ENCODE measurements at regions not wholly inside any gene's neighbourhood (a gene's known extent, or its start where the extent isn't known, plus 50 kb on each side); places are given as distances from the start of the nearest gene placed in this dataset.

GRCh38 chrX:107541244-107541643, 87.1 kb upstream of the PRPS1 start:
- intact Hi-C loops (cut with micrococcal nuclease) = no loop called here
- H3K9me3 Mint-ChIP-seq = no peaks in the 10 kb centered on the region
- ChIA-PET CTCF (interaction anchor here (1.6 kb wide), 1 partner anchor 236 kb away, joined by 6 read pairs; the partner anchor contains the start of gene NCBP2L), POLR2A (no interaction called here)
- H3K27me3 Mint-ChIP-seq = peaks cover 5% of the 10 kb centered on the region
- no peak overlapping the region for H3K4me3 Mint-ChIP-seq
- no peaks in the 10 kb centered on the region for H3K4me1 Mint-ChIP-seq (ENCODE audit: low read depth)
- DNase-seq = no peak
- H3K36me3 Mint-ChIP-seq = no peaks in the 10 kb centered on the region
- no peak overlapping the region for H3K27ac Mint-ChIP-seq

GRCh38 chrX:107542040-107542439, 86.3 kb upstream of the PRPS1 start:
- intact Hi-C loops (cut with micrococcal nuclease) = no loop called here
- H3K36me3 Mint-ChIP-seq = no peaks in the 10 kb centered on the region
- H3K27ac Mint-ChIP-seq = no peak overlapping the region
- H3K27me3 Mint-ChIP-seq = peaks cover 4% of the 10 kb centered on the region
- H3K4me3 Mint-ChIP-seq = no peak overlapping the region
- no peak for DNase-seq
- H3K9me3 Mint-ChIP-seq = no peaks in the 10 kb centered on the region
- ChIA-PET CTCF (interaction anchor here (0.6 to 1.6 kb wide), 4 partner anchors 27 to 235 kb away, joined by 3 to 6 read pairs (median 4); partner anchors contain the start of gene NCBP2L), POLR2A (no interaction called here)
- H3K4me1 Mint-ChIP-seq (ENCODE audit: low read depth) = no peaks in the 10 kb centered on the region

- Mint-ChIP-seq H3K4me1 (ENCODE audit: low read depth) (no peaks in the 10 kb centered on the region), H3K4me3 (no peak overlapping the region), H3K36me3 (no peaks in the 10 kb centered on the region), H3K9me3 (no peaks in the 10 kb centered on the region), H3K27me3 (peaks cover 1% of the 10 kb centered on the region), H3K27ac (no peak overlapping the region)
- POLR2A ChIA-PET = no interaction called here
- no peak for DNase-seq
- CTCF ChIA-PET = interaction anchor here (0.6 to 1.6 kb wide), 5 partner anchors 26 to 568 kb away, joined by 3 to 6 read pairs (median 4); partner anchors contain the start of gene NCBP2L
- intact Hi-C loops (cut with micrococcal nuclease) = no loop called here
Measured at GRCh38 chrX:107542500-107542899, 85.8 kb upstream of the PRPS1 start.

GRCh38 chrX:107547621-107548020, 80.7 kb upstream of the PRPS1 start:
- DNase-seq = no peak
- H3K36me3 Mint-ChIP-seq = no peaks in the 10 kb centered on the region
- ChIA-PET POLR2A (no interaction called here), CTCF (interaction anchor here (1.0 kb wide), 1 partner anchor 9 kb away, joined by 6 read pairs; no protein-coding TSS in a partner anchor)
- no peaks in the 10 kb centered on the region for H3K27me3 Mint-ChIP-seq
- intact Hi-C loops (cut with micrococcal nuclease) = no loop called here
- no peak overlapping the region for H3K27ac Mint-ChIP-seq
- H3K9me3 Mint-ChIP-seq = no peaks in the 10 kb centered on the region
- H3K4me3 Mint-ChIP-seq = no peak overlapping the region
- peaks cover 14% of the 10 kb centered on the region for H3K4me1 Mint-ChIP-seq (ENCODE audit: low read depth)

- no peak overlapping the region for H3K4me3 Mint-ChIP-seq
- no peaks in the 10 kb centered on the region for H3K27me3 Mint-ChIP-seq
- intact Hi-C loops (cut with micrococcal nuclease) = no loop called here
- POLR2A ChIA-PET = no interaction called here
- no peak overlapping the region for H3K27ac Mint-ChIP-seq
- no peaks in the 10 kb centered on the region for H3K9me3 Mint-ChIP-seq
- CTCF ChIA-PET = no interaction called here
- no peak for DNase-seq
- no peaks in the 10 kb centered on the region for H3K36me3 Mint-ChIP-seq
- H3K4me1 Mint-ChIP-seq (ENCODE audit: low read depth) = peaks cover 14% of the 10 kb centered on the region
Measured at GRCh38 chrX:107548775-107549174, 79.5 kb upstream of the PRPS1 start.

- Mint-ChIP-seq H3K36me3 (no peaks in the 10 kb centered on the region), H3K27me3 (no peaks in the 10 kb centered on the region), H3K4me1 (ENCODE audit: low read depth) (peaks cover 14% of the 10 kb centered on the region), H3K4me3 (no peak overlapping the region), H3K9me3 (no peaks in the 10 kb centered on the region), H3K27ac (no peak overlapping the region)
- ChIA-PET POLR2A (no interaction called here), CTCF (no interaction called here)
- intact Hi-C loops (cut with micrococcal nuclease) = no loop called here
- DNase-seq = peak; percentile 10
Measured at GRCh38 chrX:107549504-107549903, 78.8 kb upstream of the PRPS1 start.

- Mint-ChIP-seq H3K4me3 (no peak overlapping the region), H3K27me3 (no peaks in the 10 kb centered on the region), H3K27ac (no peak overlapping the region), H3K9me3 (no peaks in the 10 kb centered on the region), H3K36me3 (no peaks in the 10 kb centered on the region), H3K4me1 (ENCODE audit: low read depth) (peaks cover 14% of the 10 kb centered on the region)
- ChIA-PET POLR2A (no interaction called here), CTCF (no interaction called here)
- intact Hi-C loops (cut with micrococcal nuclease) = no loop called here
- DNase-seq = no peak
Measured at GRCh38 chrX:107551546-107551945, 76.8 kb upstream of the PRPS1 start.

GRCh38 chrX:107552930-107553329, 75.4 kb upstream of the PRPS1 start:
- DNase-seq = no peak
- Mint-ChIP-seq H3K36me3 (no peaks in the 10 kb centered on the region), H3K4me3 (no peak overlapping the region), H3K9me3 (no peaks in the 10 kb centered on the region), H3K27ac (no peak overlapping the region), H3K4me1 (ENCODE audit: low read depth) (peaks cover 19% of the 10 kb centered on the region), H3K27me3 (no peaks in the 10 kb centered on the region)
- ChIA-PET POLR2A (no interaction called here), CTCF (no interaction called here)
- intact Hi-C loops (cut with micrococcal nuclease) = no loop called here

- no peak overlapping the region for H3K4me3 Mint-ChIP-seq
- peaks cover 5% of the 10 kb centered on the region for H3K4me1 Mint-ChIP-seq (ENCODE audit: low read depth)
- ChIA-PET CTCF (no interaction called here), POLR2A (no interaction called here)
- H3K27ac Mint-ChIP-seq = no peak overlapping the region
- intact Hi-C loops (cut with micrococcal nuclease) = no loop called here
- H3K36me3 Mint-ChIP-seq = no peaks in the 10 kb centered on the region
- H3K27me3 Mint-ChIP-seq = no peaks in the 10 kb centered on the region
- DNase-seq = no peak
- no peaks in the 10 kb centered on the region for H3K9me3 Mint-ChIP-seq
Measured at GRCh38 chrX:107556967-107557366, 71.3 kb upstream of the PRPS1 start.

GRCh38 chrX:107559506-107559905, 68.8 kb upstream of the PRPS1 start:
- ChIA-PET POLR2A (no interaction called here), CTCF (no interaction called here)
- H3K4me1 Mint-ChIP-seq (ENCODE audit: low read depth) = peaks cover 5% of the 10 kb centered on the region
- H3K4me3 Mint-ChIP-seq = no peak overlapping the region
- no peak for DNase-seq
- H3K9me3 Mint-ChIP-seq = no peaks in the 10 kb centered on the region
- H3K27me3 Mint-ChIP-seq = no peaks in the 10 kb centered on the region
- no peak overlapping the region for H3K27ac Mint-ChIP-seq
- no peaks in the 10 kb centered on the region for H3K36me3 Mint-ChIP-seq
- intact Hi-C loops (cut with micrococcal nuclease) = no loop called here

GRCh38 chrX:107560041-107560440, 68.3 kb upstream of the PRPS1 start:
- ChIA-PET CTCF (no interaction called here), POLR2A (no interaction called here)
- H3K36me3 Mint-ChIP-seq = no peaks in the 10 kb centered on the region
- no peaks in the 10 kb centered on the region for H3K27me3 Mint-ChIP-seq
- no peak for DNase-seq
- no peak overlapping the region for H3K4me3 Mint-ChIP-seq
- no peak overlapping the region for H3K27ac Mint-ChIP-seq
- intact Hi-C loops (cut with micrococcal nuclease) = no loop called here
- no peaks in the 10 kb centered on the region for H3K9me3 Mint-ChIP-seq
- H3K4me1 Mint-ChIP-seq (ENCODE audit: low read depth) = peaks cover 5% of the 10 kb centered on the region

- CTCF ChIA-PET = no interaction called here
- Mint-ChIP-seq H3K36me3 (no peaks in the 10 kb centered on the region), H3K27ac (no peak overlapping the region), H3K4me1 (ENCODE audit: low read depth) (peaks cover 5% of the 10 kb centered on the region), H3K9me3 (no peaks in the 10 kb centered on the region), H3K27me3 (no peaks in the 10 kb centered on the region), H3K4me3 (no peak overlapping the region)
- POLR2A ChIA-PET = no interaction called here
- no peak for DNase-seq
- intact Hi-C loops (cut with micrococcal nuclease) = no loop called here
Measured at GRCh38 chrX:107560980-107561379, 67.3 kb upstream of the PRPS1 start.

- intact Hi-C loops (cut with micrococcal nuclease) = no loop called here
- no peaks in the 10 kb centered on the region for H3K36me3 Mint-ChIP-seq
- no peaks in the 10 kb centered on the region for H3K9me3 Mint-ChIP-seq
- no peaks in the 10 kb centered on the region for H3K27me3 Mint-ChIP-seq
- H3K27ac Mint-ChIP-seq = no peak overlapping the region
- ChIA-PET POLR2A (no interaction called here), CTCF (no interaction called here)
- no peak overlapping the region for H3K4me3 Mint-ChIP-seq
- H3K4me1 Mint-ChIP-seq (ENCODE audit: low read depth) = peaks cover 5% of the 10 kb centered on the region
- no peak for DNase-seq
Measured at GRCh38 chrX:107561468-107562215, 66.7 kb upstream of the PRPS1 start.

Measured in activated CD4-positive, alpha-beta memory T cell treated with anti-CD3 and anti-CD28 coated beads for 36 hours (primary cell).